Stimulated activated effector memory CD8-positive, alpha-beta T cell treated with anti-CD3 and anti-CD28 coated beads, Interleukin-12 subunit alpha, Interleukin-12 subunit beta, amount 100 ng/mL, for 72 hours (primary cell): ENCODE measurements at regions not wholly inside any gene's neighbourhood (a gene's known extent, or its start where the extent isn't known, plus 50 kb on each side); places are given as distances from the start of the nearest gene placed in this dataset.
A peak's percentile ranks its signal among the peaks of the same experiment; 100 is the strongest.
"Not testable (repeated sequence)": the region's sequence is repeated elsewhere in the genome, so short reads cannot be mapped to it uniquely, and the experiment has no call there.

Source experiments
- ATAC-seq: fragments of 150-1000 bp; cut with Tn5 transposase; 2 replicates; pipeline ENCODE4 v1.10.0; 2021
- DNase-seq, 2 donors: peaks; one replicate each; pipeline ENCODE4 v3.0.0; 2021 to 2022; ENCODE audit warnings: low spot score in 2 of 2
- H3K27ac Mint-ChIP-seq: one replicate; pipeline ENCODE4 v1.8.0; 2022; ENCODE audit warnings: mild to moderate bottlenecking, mixed read lengths
- H3K36me3 Mint-ChIP-seq: one replicate; pipeline ENCODE4 v1.8.0; 2022; ENCODE audit warnings: mild to moderate bottlenecking, mixed read lengths
- H3K4me1 Mint-ChIP-seq: one replicate; pipeline ENCODE4 v1.8.0; 2022; ENCODE audit warnings: mixed read lengths
- H3K4me3 Mint-ChIP-seq: one replicate; pipeline ENCODE4 v1.8.0; 2022; ENCODE audit warnings: mild to moderate bottlenecking, mixed read lengths
- H3K9me3 Mint-ChIP-seq: one replicate; pipeline ENCODE4 v1.8.0; 2022; ENCODE audit warnings: mixed read lengths

DNA sequence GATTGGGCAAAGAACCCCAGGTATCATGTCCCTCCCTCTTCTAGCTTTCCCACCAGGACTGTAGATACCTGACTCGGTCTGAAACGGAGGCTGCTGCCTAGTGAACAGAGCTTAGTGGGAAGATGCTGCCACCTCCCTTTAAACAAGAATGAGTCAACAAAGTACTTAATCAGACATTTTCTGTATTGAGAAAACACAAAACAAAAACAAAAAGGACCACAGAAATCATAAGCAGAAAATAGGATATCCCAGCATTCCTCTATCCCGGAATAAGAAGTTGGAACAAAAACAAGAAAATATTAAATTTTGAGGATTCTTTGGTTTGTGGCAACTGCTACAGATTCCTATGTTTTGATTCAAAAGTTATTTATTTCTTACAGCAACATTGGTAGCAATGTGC lies 51.7 kb upstream of the COL8A1 start:
- no peak overlapping the region for H3K27ac Mint-ChIP-seq
- H3K4me3 Mint-ChIP-seq: no peak overlapping the region
- H3K4me1 Mint-ChIP-seq: no peaks in the 10 kb centered on the region
- H3K9me3 Mint-ChIP-seq: no peaks in the 10 kb centered on the region
- no peaks in the 10 kb centered on the region for H3K36me3 Mint-ChIP-seq
- DNase-seq: no peak
- no peak for ATAC-seq

DNA sequence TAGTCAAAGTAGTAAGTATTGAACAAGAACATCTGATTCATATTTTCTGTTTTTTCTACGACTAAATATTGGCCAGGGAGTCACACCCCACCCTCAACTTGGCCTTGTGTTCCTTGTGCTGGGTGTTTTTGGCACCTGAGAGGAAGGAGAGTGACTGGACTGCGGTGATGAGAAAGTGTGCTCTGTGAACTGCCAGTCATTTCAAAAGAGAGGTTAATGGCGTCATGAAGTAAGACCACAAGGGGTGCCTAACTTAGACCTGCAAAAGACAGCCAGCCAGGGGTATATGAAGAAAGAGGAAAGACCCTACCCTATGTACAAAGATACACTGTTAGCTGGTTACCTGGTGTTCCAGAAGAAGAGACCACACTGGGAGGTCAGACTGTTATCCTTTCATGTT lies 58.4 kb upstream of the COL8A1 start:
- Mint-ChIP-seq H3K9me3 (no peaks in the 10 kb centered on the region), H3K27ac (no peak overlapping the region), H3K36me3 (no peaks in the 10 kb centered on the region), H3K4me1 (no peaks in the 10 kb centered on the region), H3K4me3 (no peak overlapping the region)
- no peak for ATAC-seq
- no peak for DNase-seq

DNA sequence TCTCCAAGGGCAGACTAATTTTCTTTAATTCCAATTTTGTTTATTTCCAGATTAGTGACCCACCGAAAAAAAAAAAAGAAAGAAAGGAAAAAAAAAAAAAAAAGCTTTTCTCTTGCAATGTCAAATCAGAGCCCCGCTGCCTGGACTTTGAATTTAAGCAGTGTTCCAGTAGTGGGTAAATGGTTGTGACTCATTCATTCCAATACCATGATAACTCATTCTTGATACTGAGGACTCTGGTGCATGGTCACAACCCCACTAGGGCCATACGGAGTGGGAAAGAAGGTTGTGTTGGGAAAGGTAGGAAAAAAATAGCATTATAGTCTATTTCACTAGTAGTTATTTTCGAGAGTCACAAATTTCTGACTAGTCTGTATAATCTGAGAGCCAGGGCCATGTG lies 59.1 kb upstream of the COL8A1 start:
- H3K27ac Mint-ChIP-seq: no peak overlapping the region
- ATAC-seq (no peak), DNase-seq (no peak)
- no peaks in the 10 kb centered on the region for H3K9me3 Mint-ChIP-seq
- H3K4me3 Mint-ChIP-seq: no peak overlapping the region
- H3K36me3 Mint-ChIP-seq: no peaks in the 10 kb centered on the region
- no peaks in the 10 kb centered on the region for H3K4me1 Mint-ChIP-seq

DNA sequence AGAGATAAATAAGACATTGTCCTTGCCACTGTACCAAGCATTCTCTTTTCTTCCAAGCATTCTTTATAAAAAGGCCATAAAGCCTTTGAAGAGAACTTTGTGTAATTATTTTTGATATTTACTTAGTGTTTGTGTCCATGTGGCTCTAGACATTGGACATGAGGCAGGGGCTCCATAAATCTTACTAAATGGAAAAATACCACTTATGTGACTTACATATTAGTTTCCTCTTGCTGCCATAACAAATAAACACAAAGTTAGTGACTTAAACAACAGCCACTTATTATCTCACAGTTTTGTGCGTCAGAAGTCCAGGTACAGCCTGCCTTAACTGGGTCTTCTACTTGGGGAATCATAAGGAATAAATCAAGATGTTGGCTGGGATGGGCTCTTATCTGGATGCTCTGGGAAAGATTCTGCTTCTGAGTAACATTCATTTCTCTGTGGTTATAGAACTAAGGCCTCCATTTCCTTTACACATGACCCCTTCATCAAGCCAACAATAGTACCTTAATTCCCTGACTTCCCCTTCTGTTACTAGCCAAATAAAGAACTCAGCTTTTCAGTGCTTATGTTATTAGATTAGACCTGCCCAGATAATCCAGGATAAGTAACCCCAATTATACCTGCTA lies 59.9 kb upstream of the COL8A1 start:
- Mint-ChIP-seq H3K36me3 (no peaks in the 10 kb centered on the region), H3K4me1 (no peaks in the 10 kb centered on the region), H3K27ac (no peak overlapping the region), H3K9me3 (no peaks in the 10 kb centered on the region), H3K4me3 (no peak overlapping the region)
- no peak for DNase-seq
- no peak for ATAC-seq

DNA sequence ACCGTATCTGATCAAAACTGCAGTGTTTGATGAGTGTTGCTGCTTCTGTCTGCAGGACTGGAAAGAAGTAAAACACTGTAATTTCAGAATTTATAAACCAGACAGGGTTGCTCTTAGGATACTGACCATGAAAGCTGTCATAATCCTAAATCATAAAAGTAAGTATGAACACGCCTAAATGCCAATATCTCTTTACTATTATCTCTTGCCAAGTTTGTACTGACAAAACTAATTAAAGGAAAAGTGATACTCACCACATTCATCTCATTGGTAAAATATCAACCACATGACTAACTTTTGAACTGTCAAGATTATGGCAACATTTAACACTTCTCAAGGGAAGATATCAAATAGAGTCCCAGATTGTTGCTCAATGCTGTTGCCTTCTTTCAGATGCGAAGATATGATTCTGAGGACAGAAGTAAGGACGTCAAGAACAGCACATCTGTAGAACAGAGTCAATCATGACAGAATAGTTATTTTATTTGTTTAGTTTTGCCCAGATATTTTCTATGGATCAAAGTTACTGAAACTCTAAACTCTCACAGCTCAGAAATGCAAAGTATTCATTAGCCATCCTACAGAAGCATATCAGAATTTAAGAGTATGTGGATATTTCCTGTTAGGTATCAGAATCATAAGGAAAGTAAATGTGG lies 61.4 kb upstream of the COL8A1 start:
- DNase-seq (no peak), ATAC-seq (no peak)
- Mint-ChIP-seq H3K4me3 (no peak overlapping the region), H3K4me1 (no peaks in the 10 kb centered on the region), H3K27ac (no peak overlapping the region), H3K36me3 (no peaks in the 10 kb centered on the region), H3K9me3 (no peaks in the 10 kb centered on the region)

DNA sequence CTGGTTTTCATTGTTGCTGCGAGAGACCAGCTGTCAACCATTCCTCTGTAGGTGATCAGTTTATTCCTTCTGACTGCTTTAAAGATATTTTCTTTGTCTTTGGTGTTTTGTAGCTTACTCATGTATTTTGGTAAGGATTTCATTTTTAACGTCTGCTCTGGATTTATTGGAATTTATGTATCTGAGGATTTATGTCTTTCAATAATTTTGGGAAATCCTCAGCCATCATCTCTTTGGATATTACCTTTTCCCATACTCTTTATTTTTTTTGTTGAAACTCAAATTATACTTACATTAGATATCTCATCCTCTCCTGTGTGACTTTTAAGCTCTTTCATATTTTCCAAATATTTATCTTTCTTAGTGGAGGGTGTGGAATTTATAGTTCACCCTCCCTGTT lies 62.7 kb upstream of the COL8A1 start:
- Mint-ChIP-seq H3K4me3 (no peak overlapping the region), H3K27ac (no peak overlapping the region), H3K9me3 (no peaks in the 10 kb centered on the region)

DNA sequence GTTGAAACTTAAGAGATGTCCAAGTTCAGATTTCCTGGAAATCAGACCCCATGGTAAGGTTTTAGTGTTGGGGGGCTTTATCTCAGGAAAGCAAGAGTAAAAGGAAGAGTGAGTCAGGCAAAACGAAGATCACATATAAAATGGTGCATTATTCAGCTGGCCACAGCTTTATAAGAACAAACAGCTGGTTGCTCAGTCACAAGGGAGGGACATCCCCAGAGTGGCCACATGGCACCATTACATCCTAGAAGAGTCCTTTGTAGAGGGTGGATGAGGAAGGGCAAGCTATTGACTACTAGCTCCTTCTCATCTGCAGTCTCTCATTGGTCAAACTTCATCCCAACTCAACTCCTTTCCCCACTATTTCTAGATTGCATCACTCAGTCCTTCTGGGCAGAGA lies 68.3 kb upstream of the COL8A1 start:
- no peaks in the 10 kb centered on the region for H3K4me1 Mint-ChIP-seq
- H3K36me3 Mint-ChIP-seq: no peaks in the 10 kb centered on the region
- peak; percentile 19 for ATAC-seq

More for the DNA sequence above, 62.7 kb upstream of the COL8A1 start:
- Mint-ChIP-seq H3K4me1 (no peaks in the 10 kb centered on the region), H3K36me3 (no peaks in the 10 kb centered on the region)
- ATAC-seq (no peak), DNase-seq (no peak)

DNA sequence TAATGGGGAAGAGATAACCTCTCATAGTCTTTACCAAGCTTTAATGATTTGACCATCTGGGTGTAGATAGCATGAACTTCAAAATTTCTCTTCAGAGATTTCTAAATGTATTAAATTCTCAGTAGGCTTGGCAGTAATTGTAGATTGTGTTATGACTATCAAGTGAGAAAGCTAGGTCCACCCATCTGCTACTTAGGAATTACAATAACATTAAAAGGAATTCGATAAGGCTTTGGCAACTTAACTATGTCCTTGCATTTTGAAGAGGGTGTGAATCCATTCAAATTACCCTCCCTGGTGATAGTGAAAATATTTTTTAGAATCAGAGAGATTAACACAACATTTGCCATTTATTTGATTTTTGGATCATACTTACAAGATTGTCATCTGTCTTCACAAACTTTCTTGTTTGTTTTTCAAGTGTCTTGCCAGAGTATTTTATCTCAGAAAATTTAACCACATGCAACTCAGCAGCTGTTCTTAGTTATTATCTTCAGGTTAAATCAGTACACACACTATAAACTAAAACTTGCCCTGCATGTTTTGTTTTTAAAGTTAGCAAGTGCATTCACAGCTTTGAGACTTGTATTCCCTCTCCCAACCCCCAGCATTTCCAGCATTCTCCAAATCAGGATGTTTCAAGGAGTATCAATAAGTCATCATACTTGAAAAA lies 69.6 kb upstream of the COL8A1 start:
- no peaks in the 10 kb centered on the region for H3K36me3 Mint-ChIP-seq
- no peak for DNase-seq
- no peak overlapping the region for H3K4me3 Mint-ChIP-seq
- H3K27ac Mint-ChIP-seq: no peak overlapping the region
- ATAC-seq: no peak
- H3K4me1 Mint-ChIP-seq: no peaks in the 10 kb centered on the region
- H3K9me3 Mint-ChIP-seq: peaks cover 5% of the 10 kb centered on the region

More for the DNA sequence above, 68.3 kb upstream of the COL8A1 start:
- no peak for DNase-seq
- Mint-ChIP-seq H3K27ac (no peak overlapping the region), H3K9me3 (peaks cover 5% of the 10 kb centered on the region), H3K4me3 (no peak overlapping the region)

DNA sequence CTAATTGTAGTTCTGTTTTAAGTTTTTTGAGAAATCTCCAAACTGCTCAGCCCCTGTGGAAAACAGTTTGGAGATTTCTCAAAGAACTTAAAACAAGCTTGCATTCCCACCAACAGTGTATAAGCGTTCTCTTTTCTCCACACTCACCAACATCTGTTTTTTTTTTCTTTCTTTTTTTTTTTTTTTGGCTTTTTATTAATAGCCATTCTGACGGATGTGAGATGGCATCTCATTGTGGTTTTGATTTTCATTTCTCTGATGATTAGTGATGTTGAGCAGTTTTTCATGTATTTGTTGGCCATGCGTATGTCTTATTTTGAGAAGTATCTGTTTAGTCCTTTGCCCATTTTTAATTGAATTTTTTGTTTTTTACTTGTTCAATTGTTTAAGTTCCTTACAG lies 73.1 kb upstream of the COL8A1 start:
- DNase-seq: no peak
- Mint-ChIP-seq H3K4me1 (no peaks in the 10 kb centered on the region), H3K4me3 (no peak overlapping the region), H3K9me3 (peaks cover 8% of the 10 kb centered on the region), H3K36me3 (no peaks in the 10 kb centered on the region), H3K27ac (no peak overlapping the region)
- ATAC-seq: no peak

DNA sequence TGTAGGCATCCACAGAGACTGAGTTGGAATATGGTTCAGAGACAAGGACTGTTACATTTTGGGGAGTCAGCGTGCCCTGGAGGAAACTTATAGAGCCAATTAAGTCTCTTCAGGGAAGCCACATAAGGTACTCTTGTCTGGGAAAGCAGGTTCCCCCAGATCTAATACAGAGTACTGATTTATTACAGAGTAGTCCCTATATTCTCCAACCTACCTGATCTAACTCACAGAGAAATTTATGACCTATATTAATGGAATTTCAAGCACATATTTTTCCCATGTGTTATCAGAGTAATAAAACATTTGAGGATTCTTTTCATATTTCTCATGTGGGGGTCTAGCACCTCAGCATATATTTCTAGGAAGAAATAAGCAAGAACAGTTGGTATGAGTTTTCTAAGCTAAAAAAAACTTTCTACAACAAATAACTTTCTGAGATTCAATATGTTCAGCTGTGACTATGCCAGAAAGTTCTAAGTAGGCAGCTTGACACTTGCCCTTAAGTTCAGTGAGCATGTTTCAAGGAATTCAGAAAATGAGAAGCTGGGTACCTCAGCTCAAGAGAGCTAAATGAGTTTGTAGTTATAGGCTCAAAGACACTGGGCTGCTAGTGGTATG lies 75.3 kb upstream of the COL8A1 start:
- H3K4me1 Mint-ChIP-seq: no peaks in the 10 kb centered on the region
- H3K4me3 Mint-ChIP-seq: no peak overlapping the region
- H3K36me3 Mint-ChIP-seq: no peaks in the 10 kb centered on the region
- DNase-seq (no peak), ATAC-seq (no peak)
- H3K27ac Mint-ChIP-seq: no peak overlapping the region
- peaks cover 8% of the 10 kb centered on the region for H3K9me3 Mint-ChIP-seq

DNA sequence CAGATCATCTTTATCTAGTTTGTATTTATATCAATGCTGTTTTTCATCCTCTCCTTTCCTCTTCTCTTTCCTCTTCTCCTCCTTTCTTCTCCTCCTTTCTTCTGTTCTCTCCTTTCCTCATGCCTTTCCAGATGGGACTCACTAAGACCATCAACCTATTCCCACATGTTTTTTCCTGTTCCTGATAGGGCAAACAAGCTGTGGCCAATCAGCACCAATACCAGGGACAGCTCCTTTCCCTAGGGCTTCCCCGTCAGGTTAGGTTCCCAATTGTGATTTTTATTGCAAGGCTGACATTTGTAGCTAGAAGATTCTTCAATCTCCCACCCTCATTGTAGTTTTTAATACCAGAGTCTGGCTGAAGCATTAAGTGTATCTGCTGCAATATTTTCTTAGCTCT lies 76.3 kb upstream of the COL8A1 start:
- no peak for ATAC-seq
- H3K4me3 Mint-ChIP-seq: no peak overlapping the region
- H3K9me3 Mint-ChIP-seq: peaks cover 8% of the 10 kb centered on the region
- H3K36me3 Mint-ChIP-seq: no peaks in the 10 kb centered on the region
- no peaks in the 10 kb centered on the region for H3K4me1 Mint-ChIP-seq
- H3K27ac Mint-ChIP-seq: no peak overlapping the region
- no peak for DNase-seq

DNA sequence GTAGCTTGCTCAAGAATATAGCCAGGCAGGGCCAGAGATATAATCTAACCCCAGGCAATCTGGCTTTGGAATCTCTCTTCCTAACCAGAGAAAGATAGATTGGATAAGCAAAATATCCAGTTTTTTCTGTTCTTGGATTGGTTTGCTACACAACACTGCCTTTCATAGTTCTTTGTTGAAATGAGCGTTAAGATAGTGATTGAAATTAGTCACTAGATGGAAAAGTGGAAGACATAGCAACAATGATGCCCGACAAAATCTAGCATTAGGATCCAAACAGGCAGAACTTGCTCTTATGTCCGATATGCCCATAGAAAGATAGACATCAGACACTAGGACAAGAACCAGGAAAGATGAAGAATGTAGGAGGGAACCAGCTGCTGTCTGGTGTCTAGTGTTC lies 77.3 kb upstream of the COL8A1 start:
- DNase-seq (no peak), ATAC-seq (no peak)
- Mint-ChIP-seq H3K4me3 (no peak overlapping the region), H3K27ac (no peak overlapping the region), H3K4me1 (no peaks in the 10 kb centered on the region), H3K36me3 (no peaks in the 10 kb centered on the region), H3K9me3 (peaks cover 5% of the 10 kb centered on the region)

DNA sequence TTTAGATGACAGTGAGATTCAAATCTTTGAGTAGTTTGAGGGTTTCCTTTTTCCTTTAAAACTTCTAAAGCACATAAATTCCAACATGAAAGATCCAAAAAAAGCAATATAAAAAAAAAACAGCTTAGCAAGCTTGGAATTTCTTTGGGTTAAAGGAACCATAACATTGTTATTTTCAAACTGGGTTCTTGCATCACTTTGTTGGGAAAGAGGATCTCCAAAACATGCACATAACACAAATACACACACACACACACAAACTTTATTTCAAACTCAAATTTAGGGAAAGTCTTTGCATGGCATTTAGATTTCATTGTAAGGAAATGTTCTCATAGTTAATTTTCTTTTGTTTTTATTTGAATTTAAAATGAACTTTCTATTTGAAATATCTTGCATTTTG lies 79.2 kb upstream of the COL8A1 start:
- Mint-ChIP-seq H3K9me3 (peaks cover 9% of the 10 kb centered on the region), H3K27ac (no peak overlapping the region), H3K36me3 (no peaks in the 10 kb centered on the region), H3K4me3 (no peak overlapping the region), H3K4me1 (no peaks in the 10 kb centered on the region)
- ATAC-seq (no peak), DNase-seq (no peak)

DNA sequence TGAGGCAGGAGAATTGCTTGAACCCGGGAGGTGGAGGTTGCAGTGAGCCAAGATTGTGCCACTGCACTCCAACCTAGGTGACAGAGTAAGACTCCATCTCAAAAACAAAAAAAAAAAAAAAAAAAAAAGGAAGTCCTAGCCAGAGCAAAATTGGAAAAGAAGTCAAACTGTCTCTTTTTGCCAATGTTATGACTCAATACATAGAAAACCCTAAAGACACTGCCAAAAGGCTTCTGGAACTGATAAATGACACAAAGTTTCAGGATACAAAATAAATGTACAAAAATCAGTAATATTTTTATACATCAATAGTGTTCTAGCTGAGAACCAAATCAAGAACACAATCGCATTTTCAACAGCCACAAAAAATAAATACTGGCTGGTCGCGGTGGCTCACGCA lies 82.5 kb upstream of the COL8A1 start:
- not testable (repeated sequence) for H3K4me1 Mint-ChIP-seq, H3K27ac Mint-ChIP-seq, ATAC-seq, DNase-seq, H3K9me3 Mint-ChIP-seq, H3K4me3 Mint-ChIP-seq, H3K36me3 Mint-ChIP-seq

DNA sequence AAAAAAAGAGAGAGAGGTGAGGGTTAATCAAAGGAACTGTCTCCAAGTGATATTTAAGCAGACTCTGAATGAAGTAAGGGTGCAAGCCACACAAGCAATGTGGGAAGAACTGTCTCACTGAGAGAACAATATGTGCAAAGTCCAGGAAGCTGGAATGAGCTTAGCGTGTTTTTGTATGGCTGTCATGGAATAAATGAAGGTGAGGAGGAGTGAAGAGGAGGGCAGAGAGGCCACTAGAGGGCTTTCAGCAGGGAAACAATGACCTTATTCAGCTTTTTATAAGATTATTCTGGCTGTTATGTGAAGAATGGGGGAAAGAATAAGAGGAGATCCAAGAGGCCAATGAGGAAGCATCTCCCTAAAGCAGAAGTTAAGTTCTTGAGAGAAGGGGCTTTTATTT lies 86.9 kb upstream of the COL8A1 start:
- Mint-ChIP-seq H3K4me1 (no peaks in the 10 kb centered on the region), H3K36me3 (no peaks in the 10 kb centered on the region), H3K4me3 (no peak overlapping the region), H3K27ac (no peak overlapping the region), H3K9me3 (peaks cover 7% of the 10 kb centered on the region)
- DNase-seq (no peak), ATAC-seq (no peak)
